ENCODE measurements at regions not wholly inside any gene's neighbourhood (a gene's known extent, or its start where the extent isn't known, plus 50 kb on each side); places are given as distances from the start of the nearest gene placed in this dataset.

DNA sequence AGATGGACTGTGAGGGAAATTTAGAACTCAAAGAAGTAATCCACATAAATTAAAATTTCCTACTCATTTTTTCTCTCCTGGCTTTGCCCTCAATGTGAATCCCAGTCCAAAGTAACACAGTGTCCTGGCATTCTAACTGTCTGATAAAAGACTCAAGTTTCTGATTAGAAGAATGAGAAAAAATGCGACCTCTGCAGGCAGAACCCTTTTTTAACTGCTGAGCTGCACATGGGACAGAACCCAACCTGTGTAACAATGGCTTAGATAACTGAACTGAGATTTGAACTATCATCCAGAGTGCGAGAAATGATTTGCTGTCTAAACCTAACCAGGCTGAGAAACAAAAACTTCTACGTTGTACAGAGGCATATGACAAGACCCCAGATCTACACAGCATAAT is 385.6 kb upstream of the LRRC4C start:
- no peak for DNase-seq
- peaks cover 4 to 46% (median 26%) of the 10 kb centered on the region in 6 donors for H3K9me3 Mint-ChIP-seq
- H3K4me3 Mint-ChIP-seq, result no peak overlapping the region
- H3K36me3 Mint-ChIP-seq, result peaks cover 0 to 3% (median 0%) of the 10 kb centered on the region in 3 donors
- no peaks in the 10 kb centered on the region for H3K27me3 Mint-ChIP-seq (ENCODE audit: low read depth in 3 of 3)
- H3K27ac Mint-ChIP-seq, result no peak overlapping the region
- no peaks in the 10 kb centered on the region for H3K4me1 Mint-ChIP-seq

DNA sequence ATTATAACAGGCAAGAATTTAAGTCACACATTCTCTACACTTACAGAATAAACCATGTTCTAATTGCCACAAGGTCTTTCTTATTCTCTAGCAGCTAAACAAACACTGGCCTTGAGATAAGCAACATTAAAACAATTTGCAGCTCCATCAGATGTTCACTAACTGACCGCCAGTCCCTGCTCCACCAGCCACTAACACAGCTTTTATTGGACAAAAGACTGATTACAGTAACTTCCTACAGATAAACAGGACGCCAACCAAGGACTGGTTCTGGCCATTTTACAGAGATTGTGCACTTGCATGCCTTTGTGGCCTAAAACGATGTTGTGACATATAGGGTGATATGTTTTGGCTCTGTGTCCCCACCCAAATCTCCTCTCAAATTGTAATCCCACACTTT is 388.9 kb upstream of the LRRC4C start:
- H3K36me3 Mint-ChIP-seq, result no peaks in the 10 kb centered on the region
- H3K9me3 Mint-ChIP-seq, result peaks cover 13 to 47% (median 34%) of the 10 kb centered on the region in 6 donors
- no peaks in the 10 kb centered on the region for H3K4me1 Mint-ChIP-seq
- no peak overlapping the region for H3K27ac Mint-ChIP-seq
- DNase-seq, result no peak
- H3K4me3 Mint-ChIP-seq, result no peak overlapping the region
- H3K27me3 Mint-ChIP-seq (ENCODE audit: low read depth in 3 of 3), result no peaks in the 10 kb centered on the region

GRCh38 chr11:41849250-41849649 is 389.8 kb upstream of the LRRC4C start:
- H3K27me3 Mint-ChIP-seq (ENCODE audit: low read depth in 3 of 3), result no peaks in the 10 kb centered on the region
- DNase-seq, result no peak
- peaks cover 13 to 52% (median 33%) of the 10 kb centered on the region in 6 donors for H3K9me3 Mint-ChIP-seq
- H3K4me3 Mint-ChIP-seq, result no peak overlapping the region
- no peak overlapping the region for H3K27ac Mint-ChIP-seq
- no peaks in the 10 kb centered on the region for H3K36me3 Mint-ChIP-seq
- no peaks in the 10 kb centered on the region for H3K4me1 Mint-ChIP-seq

- no peak for DNase-seq
- Mint-ChIP-seq H3K4me3 (no peak overlapping the region), H3K27ac (no peak overlapping the region), H3K27me3 (ENCODE audit: low read depth in 3 of 3) (no peaks in the 10 kb centered on the region), H3K36me3 (no peaks in the 10 kb centered on the region), H3K4me1 (no peaks in the 10 kb centered on the region), H3K9me3 (peaks cover 9 to 57% (median 41%) of the 10 kb centered on the region in 6 donors)
Observed at GRCh38 chr11:41851743-41852142, 392.3 kb upstream of the LRRC4C start.

DNA sequence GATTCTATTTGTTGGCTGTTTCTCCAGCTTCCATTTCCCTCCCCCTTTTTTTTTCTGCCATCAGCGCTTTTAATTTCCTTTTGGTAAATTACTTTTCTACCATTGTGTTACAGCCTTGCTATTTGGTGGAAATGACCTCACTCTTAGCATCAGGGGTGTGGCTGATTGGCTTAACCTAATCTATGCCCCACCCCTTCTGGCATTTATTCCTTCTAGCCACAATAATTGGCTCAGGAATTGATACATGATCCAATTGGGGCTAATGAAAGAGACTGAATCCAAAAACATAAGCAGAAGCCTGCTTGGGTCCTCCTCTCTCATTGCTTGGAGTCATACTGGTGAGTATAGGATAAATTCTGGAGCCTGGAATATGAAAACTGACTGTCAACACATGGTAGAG is 402.4 kb upstream of the LRRC4C start:
- H3K27ac Mint-ChIP-seq, result no peak overlapping the region
- H3K9me3 Mint-ChIP-seq, result peaks cover 14 to 52% (median 23%) of the 10 kb centered on the region in 6 donors
- H3K36me3 Mint-ChIP-seq, result peaks cover 0 to 3% (median 0%) of the 10 kb centered on the region in 3 donors
- no peak for DNase-seq
- H3K27me3 Mint-ChIP-seq (ENCODE audit: low read depth in 3 of 3), result peaks cover 0 to 1% (median 0%) of the 10 kb centered on the region in 3 donors
- H3K4me3 Mint-ChIP-seq, result no peak overlapping the region
- no peaks in the 10 kb centered on the region for H3K4me1 Mint-ChIP-seq

DNA sequence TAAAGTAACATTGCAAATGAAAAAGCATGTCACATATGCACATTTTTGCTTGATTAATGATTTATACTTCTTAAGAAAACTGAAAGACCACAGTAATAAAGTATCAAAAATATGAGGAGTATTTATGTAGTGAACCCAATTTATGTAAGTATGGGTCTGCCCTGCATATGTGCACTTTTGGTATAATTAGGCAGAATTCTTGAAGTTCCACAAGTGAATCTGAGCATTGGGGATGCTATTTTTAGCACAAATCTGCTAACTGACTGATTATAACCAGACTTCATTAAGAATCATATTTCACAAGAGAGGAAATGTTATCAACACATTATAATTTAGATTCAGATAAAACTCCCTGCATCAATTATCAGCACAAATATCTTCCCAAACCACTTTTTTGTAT is 407.1 kb upstream of the LRRC4C start:
- H3K36me3 Mint-ChIP-seq, result peaks cover 0 to 3% (median 0%) of the 10 kb centered on the region in 3 donors
- H3K27ac Mint-ChIP-seq, result no peak overlapping the region
- peaks cover 7 to 52% (median 22%) of the 10 kb centered on the region in 6 donors for H3K9me3 Mint-ChIP-seq
- H3K4me1 Mint-ChIP-seq, result no peaks in the 10 kb centered on the region
- no peak for DNase-seq
- peaks cover 0 to 2% (median 1%) of the 10 kb centered on the region in 3 donors for H3K27me3 Mint-ChIP-seq (ENCODE audit: low read depth in 3 of 3)
- no peak overlapping the region for H3K4me3 Mint-ChIP-seq

- no peak for DNase-seq
- Mint-ChIP-seq H3K36me3 (peaks cover 0 to 3% (median 0%) of the 10 kb centered on the region in 3 donors), H3K9me3 (peaks cover 8 to 60% (median 28%) of the 10 kb centered on the region in 6 donors), H3K4me1 (no peaks in the 10 kb centered on the region), H3K4me3 (no peak overlapping the region), H3K27me3 (ENCODE audit: low read depth in 3 of 3) (peaks cover 0 to 2% (median 1%) of the 10 kb centered on the region in 3 donors), H3K27ac (no peak overlapping the region)
Observed at GRCh38 chr11:41868606-41869005, 409.2 kb upstream of the LRRC4C start.

- Mint-ChIP-seq H3K4me1 (no peaks in the 10 kb centered on the region), H3K4me3 (no peak overlapping the region)
- no peak for DNase-seq
Observed at GRCh38 chr11:41872426-41872825, 413.0 kb upstream of the LRRC4C start.

DNA sequence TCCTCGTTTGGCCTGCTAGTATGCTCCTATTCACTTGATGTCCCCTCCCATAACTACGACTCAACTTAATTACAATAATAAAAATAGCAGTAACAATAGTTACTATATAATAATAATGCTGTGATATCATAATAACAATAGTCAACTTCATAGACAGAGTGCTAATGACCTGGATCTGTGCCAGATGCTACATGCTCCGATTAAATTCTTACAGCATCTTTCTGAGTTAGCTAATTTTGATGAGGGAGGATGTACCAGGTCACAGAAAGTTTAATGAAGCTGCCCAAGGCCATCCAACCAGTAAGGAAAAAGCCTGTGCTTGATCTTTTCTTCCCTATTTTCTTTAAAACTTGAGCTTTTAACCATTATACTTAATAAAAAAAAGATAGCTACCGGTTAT is 413.4 kb upstream of the LRRC4C start:
- no peak overlapping the region for H3K4me3 Mint-ChIP-seq
- H3K9me3 Mint-ChIP-seq, result peaks cover 9 to 52% (median 29%) of the 10 kb centered on the region in 6 donors
- no peak overlapping the region for H3K27ac Mint-ChIP-seq
- H3K36me3 Mint-ChIP-seq, result peaks cover 0 to 4% (median 3%) of the 10 kb centered on the region in 3 donors
- no peak for DNase-seq
- peaks cover 0 to 2% (median 0%) of the 10 kb centered on the region in 3 donors for H3K27me3 Mint-ChIP-seq (ENCODE audit: low read depth in 3 of 3)
- H3K4me1 Mint-ChIP-seq, result no peaks in the 10 kb centered on the region

More at GRCh38 chr11:41872426-41872825, 413.0 kb upstream of the LRRC4C start:
- Mint-ChIP-seq H3K27ac (no peak overlapping the region), H3K9me3 (peaks cover 7 to 54% (median 27%) of the 10 kb centered on the region in 6 donors), H3K27me3 (ENCODE audit: low read depth in 3 of 3) (peaks cover 0 to 2% (median 0%) of the 10 kb centered on the region in 3 donors), H3K36me3 (peaks cover 0 to 1% (median 1%) of the 10 kb centered on the region in 3 donors)

GRCh38 chr11:41878095-41878494 is 418.6 kb upstream of the LRRC4C start:
- no peak for DNase-seq
- Mint-ChIP-seq H3K9me3 (peaks cover 11 to 49% (median 21%) of the 10 kb centered on the region in 6 donors), H3K27me3 (ENCODE audit: low read depth in 3 of 3) (no peaks in the 10 kb centered on the region), H3K27ac (no peak overlapping the region), H3K36me3 (peaks cover 0 to 4% (median 3%) of the 10 kb centered on the region in 3 donors), H3K4me3 (no peak overlapping the region), H3K4me1 (no peaks in the 10 kb centered on the region)

- H3K4me3 Mint-ChIP-seq, result no peak overlapping the region
- H3K36me3 Mint-ChIP-seq, result peaks cover 0 to 4% (median 3%) of the 10 kb centered on the region in 3 donors
- peaks cover 0 to 2% (median 0%) of the 10 kb centered on the region in 3 donors for H3K27me3 Mint-ChIP-seq (ENCODE audit: low read depth in 3 of 3)
- no peak for DNase-seq
- H3K27ac Mint-ChIP-seq, result no peak overlapping the region
- H3K4me1 Mint-ChIP-seq, result no peaks in the 10 kb centered on the region
- peaks cover 10 to 47% (median 20%) of the 10 kb centered on the region in 6 donors for H3K9me3 Mint-ChIP-seq
Observed at GRCh38 chr11:41879214-41879613, 419.8 kb upstream of the LRRC4C start.

DNA sequence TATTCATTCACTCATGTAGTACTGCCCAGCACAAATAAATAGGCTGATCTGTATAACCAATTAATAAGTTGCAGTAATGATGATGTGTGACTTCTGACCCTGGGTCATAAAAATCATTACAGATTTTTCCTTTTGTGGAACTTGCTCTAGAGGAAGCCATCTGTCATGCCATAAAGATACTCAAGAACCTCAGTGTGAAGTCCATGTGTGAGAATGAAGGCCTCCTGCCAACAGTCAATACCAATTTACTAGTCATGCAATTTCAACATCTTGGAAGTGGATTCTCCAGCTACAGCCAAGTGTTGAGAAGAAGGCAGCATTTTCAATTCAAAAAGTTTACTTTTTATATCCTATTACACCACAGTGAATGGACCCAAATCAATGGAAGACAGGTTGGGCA is 435.6 kb upstream of the LRRC4C start:
- Mint-ChIP-seq H3K27ac (no peak overlapping the region), H3K4me3 (no peak overlapping the region), H3K27me3 (ENCODE audit: low read depth in 3 of 3) (peaks cover 0 to 1% (median 0%) of the 10 kb centered on the region in 3 donors), H3K9me3 (peaks cover 2 to 44% (median 21%) of the 10 kb centered on the region in 6 donors), H3K36me3 (no peaks in the 10 kb centered on the region), H3K4me1 (no peaks in the 10 kb centered on the region)
- no peak for DNase-seq

DNA sequence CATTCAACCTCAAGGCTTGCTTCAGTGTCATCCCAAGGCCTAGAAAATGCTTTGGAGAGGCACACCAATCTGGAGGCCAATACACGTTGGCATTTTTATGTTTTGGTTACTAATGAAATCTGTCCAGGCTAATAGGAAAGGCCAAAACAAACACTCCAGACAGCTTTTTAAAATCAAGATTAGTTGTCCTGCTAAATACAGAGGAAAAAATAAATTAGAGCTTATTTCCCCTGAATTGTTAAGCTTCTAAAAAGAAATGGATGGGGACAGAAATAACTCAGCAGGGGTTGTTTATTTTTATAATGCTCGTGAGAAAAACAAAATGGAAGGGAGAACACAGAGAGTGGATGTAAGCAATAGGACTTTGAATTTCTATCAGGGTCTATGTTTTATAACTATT is 438.5 kb upstream of the LRRC4C start:
- Mint-ChIP-seq H3K4me1 (no peaks in the 10 kb centered on the region), H3K27me3 (ENCODE audit: low read depth in 3 of 3) (peaks cover 0 to 1% (median 0%) of the 10 kb centered on the region in 3 donors), H3K27ac (no peak overlapping the region), H3K4me3 (no peak overlapping the region), H3K9me3 (peaks cover 2 to 64% (median 20%) of the 10 kb centered on the region in 6 donors), H3K36me3 (no peaks in the 10 kb centered on the region)
- DNase-seq, result no peak

- Mint-ChIP-seq H3K4me3 (no peak overlapping the region), H3K27ac (no peak overlapping the region), H3K36me3 (no peaks in the 10 kb centered on the region), H3K9me3 (peaks cover 25 to 79% (median 47%) of the 10 kb centered on the region in 6 donors), H3K27me3 (ENCODE audit: low read depth in 3 of 3) (peaks cover 0 to 3% (median 2%) of the 10 kb centered on the region in 3 donors), H3K4me1 (no peaks in the 10 kb centered on the region)
- no peak for DNase-seq
Observed at GRCh38 chr11:41917900-41918299, 458.4 kb upstream of the LRRC4C start.

- H3K27ac Mint-ChIP-seq, result no peak overlapping the region
- DNase-seq, result no peak
- peaks cover 14 to 71% (median 36%) of the 10 kb centered on the region in 6 donors for H3K9me3 Mint-ChIP-seq
- H3K36me3 Mint-ChIP-seq, result no peaks in the 10 kb centered on the region
- peaks cover 0 to 3% (median 2%) of the 10 kb centered on the region in 3 donors for H3K27me3 Mint-ChIP-seq (ENCODE audit: low read depth in 3 of 3)
- no peak overlapping the region for H3K4me3 Mint-ChIP-seq
- H3K4me1 Mint-ChIP-seq, result no peaks in the 10 kb centered on the region
Observed at GRCh38 chr11:41920374-41920773, 460.9 kb upstream of the LRRC4C start.

All from immature natural killer cell (primary cell).